Loucy (cell line): ENCODE measurements at regions not wholly inside any gene's neighbourhood (a gene's known extent, or its start where the extent isn't known, plus 50 kb on each side); places are given as distances from the start of the nearest gene placed in this dataset.

Source experiments
- CTCF ChIP-seq: fragments of 200-600 bp; sonication (generic); conservative IDR thresholded peaks from 2 replicates; pipeline ENCODE4 v1.5.1; 2014; ENCODE audit warnings: mild to moderate bottlenecking, antibody characterized with exemption, low read length
- EZH2phosphoT487 ChIP-seq: fragments of 200-600 bp; IDR thresholded peaks from 2 replicates; pipeline ENCODE4 v1.6.1; 2018; ENCODE audit warnings: antibody characterized with exemption, mild to moderate bottlenecking, moderate library complexity, borderline replicate concordance

- TF ChIP-seq CTCF (no peak), EZH2phosphoT487 (no peak)
Measured at GRCh38 chr5:163766936-163767670, 261.7 kb downstream of the MAT2B start.
